Upper lobe of left lung (tissue), 6 donors: ENCODE measurements at regions not wholly inside any gene's neighbourhood (a gene's known extent, or its start where the extent isn't known, plus 50 kb on each side); places are given as distances from the start of the nearest gene placed in this dataset.
"Not testable (repeated sequence)": the region's sequence is repeated elsewhere in the genome, so short reads cannot be mapped to it uniquely, and the experiment has no call there.

Experiments
- ATAC-seq, 2 donors: fragments of 200-7000 bp; cut with Tn5 transposase; one replicate each; pipeline ENCODE4 v1.9.1; 2022; ENCODE audit warnings: mild to moderate bottlenecking in 2 of 2, moderate library complexity in 2 of 2; ENCODE audit not compliant: low FRiP score in 2 of 2
- DNase-seq, 2 donors: peaks; one replicate each; pipeline ENCODE4 v3.0.0-alpha.2; 2019 to 2020
- H3K27ac ChIP-seq, 4 donors: fragments of 200-600 bp; sonication (generic); one replicate each; pipeline ENCODE4 v1.5.1; 2016 to 2019
- H3K27me3 ChIP-seq, 4 donors: fragments of 200-600 bp; sonication (generic); one replicate each; pipeline ENCODE4 v1.5.1; 2017 to 2019
- H3K36me3 ChIP-seq, 4 donors: fragments of 200-600 bp; sonication (generic); one replicate each; pipeline ENCODE4 v1.5.1; 2016 to 2019
- H3K4me1 ChIP-seq, 4 donors: fragments of 200-600 bp; sonication (generic); one replicate each; pipeline ENCODE4 v1.5.1; 2018 to 2019
- H3K4me3 ChIP-seq, 4 donors: fragments of 200-600 bp; sonication (generic); one replicate each; pipeline ENCODE4 v1.5.1; 2017 to 2019; ENCODE audit warnings: mild to moderate bottlenecking in 2 of 4, moderate library complexity in 1 of 4
- H3K9me3 ChIP-seq, 4 donors: fragments of 200-600 bp; sonication (generic); one replicate each; pipeline ENCODE4 v1.5.1; 2018 to 2019
- EP300 ChIP-seq, 4 donors: sonication (generic); formaldehyde crosslinking; IDR thresholded peaks; one replicate each; pipeline ENCODE4 v1.5.1; 2017; ENCODE audit warnings: antibody characterized with exemption in 4 of 4, control low read depth in 2 of 4
- POLR2A ChIP-seq, 4 donors: fragments of 450-650 bp; IDR thresholded peaks; one replicate each; pipeline ENCODE4 v1.5.1; 2016 to 2017; ENCODE audit warnings: antibody characterized with exemption in 4 of 4, mild to moderate bottlenecking in 2 of 4
- POLR2AphosphoS5 ChIP-seq, 2 donors: sonication (generic); formaldehyde crosslinking; IDR thresholded peaks; one replicate each; pipeline ENCODE4 v1.5.1; 2017; ENCODE audit warnings: antibody characterized with exemption in 2 of 2
- WGBS, 2 donors: methylation state at CpG; one replicate each; pipeline ENCODE4 v1.1.5; 2017 to 2018; 5-methylcytosine and 5-hydroxymethylcytosine counted together
- TF ChIP-seq, protein P1 (sequence below), 6 experiments: fragments of 450-650 bp in 4 of 6; fragments of 200-600 bp in 2 of 6; sonication (generic) in 2 of 6; IDR thresholded peaks; one replicate each; pipeline ENCODE4 v1.5.1; 2016 to 2019; ENCODE audit warnings: antibody characterized with exemption in 6 of 6
- donor health status: DM: no; HTN: no; CAD: no; lungs with moderate emphysema.
- donor health status: DM: no; HTN: yes; CAD: no; lungs with severe emphysema.

DNA sequence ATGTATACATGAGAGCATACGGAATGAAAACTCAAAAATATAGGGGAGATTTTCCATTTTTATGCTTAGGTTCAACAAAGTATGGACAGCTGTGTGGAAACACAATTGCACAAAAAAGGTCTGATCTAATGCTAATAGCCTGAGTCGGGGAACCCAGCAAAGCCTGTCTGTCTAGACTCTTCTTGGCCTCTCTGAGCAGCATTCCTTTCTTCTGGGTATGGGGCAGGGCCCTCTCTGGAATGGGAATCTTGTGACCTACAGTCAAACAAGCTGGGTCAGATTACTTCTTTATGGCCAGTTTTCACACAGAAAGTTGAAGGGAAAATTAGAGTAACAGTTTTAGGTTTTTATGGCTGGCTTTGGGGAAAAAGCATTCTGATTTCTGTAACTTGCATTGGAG, 534.0 kb upstream of the LMO3 start:
- Histone ChIP-seq H3K4me1 (no peaks in the 10 kb centered on the region), H3K27ac (no peak overlapping the region), H3K36me3 (no peaks in the 10 kb centered on the region), H3K4me3 (no peak overlapping the region), H3K9me3 (no peaks in the 10 kb centered on the region), H3K27me3 (no peaks in the 10 kb centered on the region)
- DNase-seq (no peak), ATAC-seq (no peak)
- TF ChIP-seq, protein P1, sequence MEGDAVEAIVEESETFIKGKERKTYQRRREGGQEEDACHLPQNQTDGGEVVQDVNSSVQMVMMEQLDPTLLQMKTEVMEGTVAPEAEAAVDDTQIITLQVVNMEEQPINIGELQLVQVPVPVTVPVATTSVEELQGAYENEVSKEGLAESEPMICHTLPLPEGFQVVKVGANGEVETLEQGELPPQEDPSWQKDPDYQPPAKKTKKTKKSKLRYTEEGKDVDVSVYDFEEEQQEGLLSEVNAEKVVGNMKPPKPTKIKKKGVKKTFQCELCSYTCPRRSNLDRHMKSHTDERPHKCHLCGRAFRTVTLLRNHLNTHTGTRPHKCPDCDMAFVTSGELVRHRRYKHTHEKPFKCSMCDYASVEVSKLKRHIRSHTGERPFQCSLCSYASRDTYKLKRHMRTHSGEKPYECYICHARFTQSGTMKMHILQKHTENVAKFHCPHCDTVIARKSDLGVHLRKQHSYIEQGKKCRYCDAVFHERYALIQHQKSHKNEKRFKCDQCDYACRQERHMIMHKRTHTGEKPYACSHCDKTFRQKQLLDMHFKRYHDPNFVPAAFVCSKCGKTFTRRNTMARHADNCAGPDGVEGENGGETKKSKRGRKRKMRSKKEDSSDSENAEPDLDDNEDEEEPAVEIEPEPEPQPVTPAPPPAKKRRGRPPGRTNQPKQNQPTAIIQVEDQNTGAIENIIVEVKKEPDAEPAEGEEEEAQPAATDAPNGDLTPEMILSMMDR (IDR thresholded peaks at IDR 0.05): no peak
- TF ChIP-seq POLR2A (IDR thresholded peaks at IDR 0.05) (no peak), EP300 (IDR thresholded peaks at IDR 0.05) (no peak), POLR2AphosphoS5 (IDR thresholded peaks at IDR 0.05) (no peak)
- 66 to 76% methylated on average over 2 of the region's 2 CpGs for WGBS, 2 donors

DNA sequence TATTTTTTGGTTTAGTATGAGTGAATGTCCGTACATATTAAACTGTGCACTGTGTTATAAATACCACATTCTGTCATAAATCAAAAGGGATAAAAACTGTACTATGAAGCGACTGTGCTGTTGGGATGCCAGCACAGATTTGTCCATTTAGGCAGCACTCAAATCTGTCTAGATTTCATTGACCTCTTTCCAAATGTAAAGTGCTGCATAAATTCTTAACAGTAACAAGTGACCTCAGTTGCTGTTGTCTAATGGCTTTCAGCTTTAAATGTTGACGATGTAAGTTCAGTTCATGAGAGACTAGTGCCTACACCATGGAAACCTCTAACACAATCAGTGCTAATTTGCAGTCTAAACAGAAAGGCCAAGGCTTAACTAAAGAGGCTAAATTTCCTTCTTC, 531.4 kb upstream of the LMO3 start:
- Histone ChIP-seq H3K4me1 (no peaks in the 10 kb centered on the region), H3K27ac (no peak overlapping the region), H3K4me3 (no peak overlapping the region), H3K27me3 (no peaks in the 10 kb centered on the region), H3K9me3 (no peaks in the 10 kb centered on the region), H3K36me3 (no peaks in the 10 kb centered on the region)
- 55 to 57% methylated on average over 3 of the region's 3 CpGs for whole genome bisulfite sequencing, 2 donors
- no peak for DNase-seq
- TF ChIP-seq, protein P1 (IDR thresholded peaks at IDR 0.05): no peak
- TF ChIP-seq POLR2AphosphoS5 (IDR thresholded peaks at IDR 0.05) (no peak), EP300 (IDR thresholded peaks at IDR 0.05) (no peak), POLR2A (IDR thresholded peaks at IDR 0.05) (no peak)
- ATAC-seq: no peak

DNA sequence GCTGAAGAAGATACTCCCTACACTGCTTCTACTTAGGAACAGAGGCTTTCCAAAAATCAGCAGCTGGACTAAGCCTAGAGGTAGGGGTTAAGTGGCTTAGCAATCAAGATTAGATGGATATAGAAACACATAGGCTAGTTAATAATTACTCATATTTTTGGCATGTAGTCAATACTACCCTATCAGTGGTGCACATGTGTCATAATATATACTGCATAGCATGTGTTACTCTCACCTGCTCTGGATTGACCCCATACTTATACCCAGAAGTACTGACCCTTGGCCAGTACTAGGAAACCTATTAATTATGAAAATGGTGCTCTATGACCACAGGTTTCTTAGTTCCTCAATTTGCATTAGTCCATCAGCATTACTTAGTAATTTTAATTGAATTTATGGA, 528.4 kb upstream of the LMO3 start:
- no peaks in the 10 kb centered on the region for H3K4me1 ChIP-seq
- no peaks in the 10 kb centered on the region for H3K36me3 ChIP-seq
- ATAC-seq: no peak
- no peaks in the 10 kb centered on the region for H3K27me3 ChIP-seq
- H3K9me3 ChIP-seq: no peaks in the 10 kb centered on the region
- DNase-seq: no peak
- TF ChIP-seq POLR2A (IDR thresholded peaks at IDR 0.05) (no peak), POLR2AphosphoS5 (IDR thresholded peaks at IDR 0.05) (no peak), EP300 (IDR thresholded peaks at IDR 0.05) (no peak)
- TF ChIP-seq, protein P1 (IDR thresholded peaks at IDR 0.05): no peak
- H3K27ac ChIP-seq: no peak overlapping the region
- no peak overlapping the region for H3K4me3 ChIP-seq

DNA sequence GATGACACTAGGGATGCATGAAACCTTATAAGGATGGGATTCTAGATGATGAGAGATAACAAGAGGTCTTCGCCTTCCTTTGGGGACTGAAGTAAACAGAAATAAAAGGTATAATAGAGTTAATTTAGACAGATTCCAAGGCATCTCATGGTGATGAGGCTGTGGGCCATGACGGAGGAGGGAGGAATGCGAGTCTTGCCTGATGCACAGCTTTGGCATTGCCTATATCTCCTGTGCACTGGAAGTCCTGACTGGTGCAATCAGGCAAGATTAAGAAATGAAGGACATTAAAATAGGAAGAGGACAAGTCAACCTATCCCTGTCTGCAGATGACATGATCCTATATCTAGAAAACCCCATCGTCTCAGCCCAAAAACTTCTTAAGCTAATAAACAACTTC, 526.4 kb upstream of the LMO3 start:
- H3K4me1 ChIP-seq: no peaks in the 10 kb centered on the region
- no peak overlapping the region for H3K27ac ChIP-seq
- DNase-seq (no peak), ATAC-seq (no peak)
- no peaks in the 10 kb centered on the region for H3K27me3 ChIP-seq
- 87 to 89% methylated on average over 4 of the region's 4 CpGs for WGBS, 2 donors
- no peaks in the 10 kb centered on the region for H3K36me3 ChIP-seq
- TF ChIP-seq, protein P1 (IDR thresholded peaks at IDR 0.05): no peak
- TF ChIP-seq EP300 (IDR thresholded peaks at IDR 0.05) (no peak), POLR2AphosphoS5 (IDR thresholded peaks at IDR 0.05) (no peak), POLR2A (IDR thresholded peaks at IDR 0.05) (no peak)
- H3K4me3 ChIP-seq: no peak overlapping the region
- no peaks in the 10 kb centered on the region for H3K9me3 ChIP-seq

DNA sequence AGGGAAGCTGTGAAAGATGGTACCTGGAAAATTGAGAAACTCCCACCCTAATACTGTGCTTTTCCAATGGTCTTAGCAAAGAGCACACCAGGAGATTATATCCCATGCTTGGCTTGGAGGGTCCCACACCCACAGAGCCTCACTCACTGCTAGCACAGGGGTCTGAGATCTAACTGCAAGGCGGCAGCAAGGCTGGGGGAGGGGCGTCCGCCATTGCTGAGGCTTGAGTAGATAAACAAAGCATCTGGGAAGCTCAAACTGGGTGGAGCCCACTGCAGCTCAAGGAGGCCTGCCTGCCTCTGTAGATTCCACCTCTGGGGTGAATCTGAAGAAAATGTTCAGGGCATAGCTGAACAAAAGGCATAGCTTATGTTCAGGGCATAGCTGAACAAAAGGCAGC, 510.6 kb upstream of the LMO3 start:
- not testable (repeated sequence) for ATAC-seq, H3K4me1 ChIP-seq
- WGBS, 2 donors: 90% methylated on average over 3 of the region's 3 CpGs; no CpG with 5 or more reads in 1 of the 2 donors

More for the DNA sequence above, 510.6 kb upstream of the LMO3 start:
- H3K36me3 ChIP-seq, H3K27ac ChIP-seq, H3K9me3 ChIP-seq, H3K27me3 ChIP-seq, H3K4me3 ChIP-seq, DNase-seq: not testable (repeated sequence)
